ENCODE measurements at regions not wholly inside any gene's neighbourhood (a gene's known extent, or its start where the extent isn't known, plus 50 kb on each side); places are given as distances from the start of the nearest gene placed in this dataset.

DNA sequence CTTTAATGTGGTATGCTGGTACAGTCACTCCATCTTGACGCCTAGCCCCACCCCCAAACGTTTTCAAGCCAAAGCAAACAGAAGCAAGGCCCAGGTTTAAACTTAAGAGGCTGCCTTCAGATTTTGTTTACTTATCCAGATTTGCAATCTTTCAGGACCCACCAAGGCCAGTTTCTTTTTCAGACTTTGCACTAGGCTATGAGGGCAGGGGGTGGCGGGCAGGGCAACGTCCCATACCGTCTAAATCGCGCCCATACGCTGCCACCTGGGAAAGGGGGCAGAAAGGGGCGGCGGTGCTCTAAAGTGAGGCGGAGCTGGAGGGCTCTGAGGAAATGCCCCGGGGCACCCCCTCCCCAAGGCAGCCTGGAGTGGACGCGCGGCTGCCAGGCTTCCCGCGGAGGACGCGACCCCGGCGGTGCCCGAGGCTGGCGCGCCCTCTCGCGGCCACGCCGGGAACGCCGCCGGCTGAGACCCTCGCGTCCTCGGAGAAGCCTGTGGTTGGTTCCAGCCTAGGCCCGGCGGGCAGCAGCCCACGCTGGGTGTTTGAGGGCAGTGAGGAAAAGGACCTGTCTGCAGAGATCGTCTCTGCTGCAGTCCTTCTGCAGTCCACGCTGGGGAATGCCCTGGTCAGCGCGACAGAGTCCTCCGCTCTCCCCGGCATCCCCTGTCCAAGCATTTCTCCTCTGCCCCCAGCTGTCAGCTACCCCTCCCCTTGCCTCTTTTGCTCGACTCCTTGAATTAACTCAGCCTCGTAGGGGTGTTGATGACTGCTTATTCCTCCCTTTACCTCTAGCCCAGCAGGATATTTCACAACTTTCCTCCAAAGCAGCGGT lies 93.7 kb upstream of the PRNP start:
- Mint-ChIP-seq H3K4me3 (peak overlapping the region; percentile 33), H3K4me1 (peaks cover 5% of the 10 kb centered on the region), H3K36me3 (ENCODE audit: low read depth) (no peaks in the 10 kb centered on the region), H3K9me3 (no peaks in the 10 kb centered on the region), H3K27me3 (peaks cover 26% of the 10 kb centered on the region), H3K27ac (no peak overlapping the region)
- ChIA-PET CTCF (interaction anchor here (0.6 to 1.5 kb wide), 6 partner anchors 10 to 491 kb away, joined by 3 to 5 read pairs (median 4); no protein-coding TSS in a partner anchor), POLR2A (no interaction called here)
- peak; percentile 57 for DNase-seq

DNA sequence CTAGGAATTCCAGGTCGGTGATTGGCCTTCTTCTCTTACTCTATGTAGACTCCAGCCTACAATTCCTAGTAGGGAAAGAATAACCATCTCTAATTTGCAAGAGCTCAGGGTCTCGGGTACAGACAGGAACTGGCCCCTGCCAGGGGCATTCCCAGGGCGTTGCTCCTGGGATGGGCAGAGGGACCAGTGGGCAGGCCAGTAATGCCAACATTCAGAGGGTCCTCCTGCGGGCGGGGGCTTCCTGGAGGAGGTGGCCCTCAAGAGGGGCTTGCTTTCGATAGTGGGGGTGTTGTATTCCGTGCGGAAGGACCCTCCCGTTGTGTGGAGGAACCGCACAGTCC lies 94.3 kb upstream of the PRNP start:
- Mint-ChIP-seq H3K27me3 (peaks cover 21% of the 10 kb centered on the region), H3K36me3 (ENCODE audit: low read depth) (no peaks in the 10 kb centered on the region), H3K9me3 (no peaks in the 10 kb centered on the region), H3K27ac (no peak overlapping the region), H3K4me3 (no peak overlapping the region), H3K4me1 (peaks cover 5% of the 10 kb centered on the region)
- no peak for DNase-seq
- ChIA-PET CTCF (interaction anchor here (0.7 to 1.5 kb wide), 3 partner anchors 145 to 483 kb away, joined by 3 to 5 read pairs (median 4); no protein-coding TSS in a partner anchor), POLR2A (no interaction called here)

DNA sequence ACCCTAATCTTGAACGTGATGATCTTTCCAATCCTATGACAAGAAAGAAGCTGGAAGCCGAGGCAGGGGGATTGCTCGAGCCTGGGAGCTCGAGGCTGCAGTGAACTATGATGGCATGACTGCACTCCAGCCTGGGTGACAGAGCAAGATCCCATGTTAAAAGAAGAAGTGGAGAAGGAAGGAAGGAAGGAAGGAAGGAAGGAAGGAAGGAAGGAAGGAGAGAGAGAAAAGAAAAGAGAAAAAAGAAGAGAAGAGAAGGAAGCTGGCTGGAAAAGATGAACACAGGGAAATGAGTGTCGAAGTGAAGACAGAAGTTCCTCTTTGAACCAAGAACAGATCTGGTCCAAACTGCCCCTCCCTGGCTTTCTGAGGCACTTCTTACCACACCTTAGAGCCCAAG lies 100.5 kb upstream of the PRNP start:
- no peaks in the 10 kb centered on the region for H3K4me1 Mint-ChIP-seq
- ChIA-PET POLR2A (no interaction called here), CTCF (no interaction called here)
- no peaks in the 10 kb centered on the region for H3K36me3 Mint-ChIP-seq (ENCODE audit: low read depth)
- DNase-seq = no peak
- H3K9me3 Mint-ChIP-seq = no peaks in the 10 kb centered on the region
- H3K27me3 Mint-ChIP-seq = peaks cover 29% of the 10 kb centered on the region
- no peak overlapping the region for H3K4me3 Mint-ChIP-seq
- H3K27ac Mint-ChIP-seq = no peak overlapping the region

DNA sequence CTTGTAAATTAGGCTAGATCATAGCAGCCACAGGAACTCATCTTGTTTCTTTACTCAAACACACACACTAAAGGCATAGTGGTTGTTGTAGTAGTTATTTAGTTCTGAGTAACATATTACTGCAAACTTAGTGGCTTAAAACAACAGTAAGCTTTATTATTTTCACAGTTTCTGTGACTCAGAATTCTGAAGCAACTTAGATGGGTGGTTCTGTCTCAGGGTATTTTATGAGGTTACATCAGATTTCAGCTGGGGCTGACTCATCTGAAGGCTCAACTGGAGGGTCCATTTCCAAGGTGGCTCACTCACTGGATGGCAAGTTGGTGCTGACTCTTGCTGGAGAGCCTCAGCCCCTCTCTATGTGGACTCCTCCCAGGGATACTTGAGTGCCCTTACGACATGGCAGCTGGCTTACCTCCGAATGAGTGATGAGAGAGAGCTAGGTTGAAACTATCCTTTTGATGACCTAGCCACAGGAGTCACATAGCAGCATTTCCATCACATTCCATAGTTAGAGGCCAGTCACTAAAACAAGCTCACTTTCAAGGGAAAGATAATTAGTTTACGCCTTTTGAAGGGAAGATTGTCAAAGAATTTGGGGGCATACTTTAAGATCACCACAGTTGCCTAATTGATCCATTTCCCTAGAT lies 101.0 kb upstream of the PRNP start:
- Mint-ChIP-seq H3K27ac (no peak overlapping the region), H3K36me3 (ENCODE audit: low read depth) (no peaks in the 10 kb centered on the region)
- POLR2A ChIA-PET = no interaction called here

DNA sequence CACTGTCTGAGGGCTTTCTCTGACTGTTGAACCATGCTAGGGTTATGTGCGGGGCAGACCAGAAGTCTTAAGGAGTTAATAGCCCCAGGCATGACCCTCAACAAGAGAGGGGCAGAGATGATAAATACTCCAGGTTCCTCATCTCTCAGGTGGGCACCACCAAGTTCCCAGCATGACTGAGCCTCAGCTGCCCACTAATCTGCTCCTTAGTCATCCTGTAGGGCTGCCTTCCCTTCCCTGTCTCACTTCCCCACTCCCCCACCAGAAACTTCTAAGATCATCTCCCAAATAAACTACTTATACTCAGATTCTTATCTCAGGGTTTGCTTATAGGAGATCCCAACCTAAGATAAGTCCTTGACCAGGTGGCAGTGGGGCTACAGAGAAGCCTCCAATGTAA lies 101.7 kb upstream of the PRNP start:
- Mint-ChIP-seq H3K27ac (no peak overlapping the region), H3K36me3 (ENCODE audit: low read depth) (no peaks in the 10 kb centered on the region), H3K4me3 (no peak overlapping the region), H3K4me1 (no peaks in the 10 kb centered on the region), H3K27me3 (peaks cover 31% of the 10 kb centered on the region), H3K9me3 (no peaks in the 10 kb centered on the region)
- no peak for DNase-seq
- ChIA-PET POLR2A (no interaction called here), CTCF (no interaction called here)

More for the DNA sequence above, 101.0 kb upstream of the PRNP start:
- CTCF ChIA-PET = no interaction called here
- H3K9me3 Mint-ChIP-seq = no peaks in the 10 kb centered on the region
- DNase-seq = no peak
- no peaks in the 10 kb centered on the region for H3K4me1 Mint-ChIP-seq
- no peak overlapping the region for H3K4me3 Mint-ChIP-seq
- peaks cover 28% of the 10 kb centered on the region for H3K27me3 Mint-ChIP-seq

GRCh38 chr20:4581838-4582237 lies 104.4 kb upstream of the PRNP start:
- H3K36me3 Mint-ChIP-seq (ENCODE audit: low read depth) = no peaks in the 10 kb centered on the region
- H3K4me3 Mint-ChIP-seq = no peak overlapping the region
- CTCF ChIA-PET = no interaction called here
- no peaks in the 10 kb centered on the region for H3K4me1 Mint-ChIP-seq
- peaks cover 47% of the 10 kb centered on the region for H3K27me3 Mint-ChIP-seq
- POLR2A ChIA-PET = no interaction called here
- no peak for DNase-seq
- H3K27ac Mint-ChIP-seq = no peak overlapping the region
- no peaks in the 10 kb centered on the region for H3K9me3 Mint-ChIP-seq

GRCh38 chr20:4578375-4578774 lies 107.9 kb upstream of the PRNP start:
- Mint-ChIP-seq H3K4me1 (peaks cover 2% of the 10 kb centered on the region), H3K4me3 (no peak overlapping the region), H3K27me3 (peaks cover 52% of the 10 kb centered on the region), H3K9me3 (no peaks in the 10 kb centered on the region), H3K27ac (no peak overlapping the region), H3K36me3 (ENCODE audit: low read depth) (no peaks in the 10 kb centered on the region)
- DNase-seq = no peak
- POLR2A ChIA-PET = no interaction called here
- CTCF ChIA-PET = no interaction called here

DNA sequence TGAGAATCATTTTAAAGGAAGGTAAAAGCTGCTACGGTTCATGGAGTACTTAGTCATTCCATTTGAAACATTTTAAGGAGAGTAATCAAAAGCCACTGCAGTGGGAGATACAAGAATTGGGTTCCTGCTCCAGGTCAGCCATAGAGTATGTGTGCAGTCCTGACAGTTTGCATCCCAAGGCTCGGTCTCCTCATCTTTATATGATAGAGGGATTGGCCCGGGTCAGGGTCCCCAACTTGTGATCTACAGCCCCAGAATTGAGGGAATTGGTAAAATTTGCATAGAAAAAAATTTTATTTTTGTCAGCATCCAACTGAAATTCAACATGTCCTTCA lies 111.9 kb upstream of the PRNP start:
- POLR2A ChIA-PET = no interaction called here
- no peak overlapping the region for H3K4me3 Mint-ChIP-seq
- CTCF ChIA-PET = no interaction called here
- no peaks in the 10 kb centered on the region for H3K9me3 Mint-ChIP-seq
- peaks cover 2% of the 10 kb centered on the region for H3K4me1 Mint-ChIP-seq
- peaks cover 41% of the 10 kb centered on the region for H3K27me3 Mint-ChIP-seq
- no peaks in the 10 kb centered on the region for H3K36me3 Mint-ChIP-seq (ENCODE audit: low read depth)
- DNase-seq = no peak
- H3K27ac Mint-ChIP-seq = no peak overlapping the region

DNA sequence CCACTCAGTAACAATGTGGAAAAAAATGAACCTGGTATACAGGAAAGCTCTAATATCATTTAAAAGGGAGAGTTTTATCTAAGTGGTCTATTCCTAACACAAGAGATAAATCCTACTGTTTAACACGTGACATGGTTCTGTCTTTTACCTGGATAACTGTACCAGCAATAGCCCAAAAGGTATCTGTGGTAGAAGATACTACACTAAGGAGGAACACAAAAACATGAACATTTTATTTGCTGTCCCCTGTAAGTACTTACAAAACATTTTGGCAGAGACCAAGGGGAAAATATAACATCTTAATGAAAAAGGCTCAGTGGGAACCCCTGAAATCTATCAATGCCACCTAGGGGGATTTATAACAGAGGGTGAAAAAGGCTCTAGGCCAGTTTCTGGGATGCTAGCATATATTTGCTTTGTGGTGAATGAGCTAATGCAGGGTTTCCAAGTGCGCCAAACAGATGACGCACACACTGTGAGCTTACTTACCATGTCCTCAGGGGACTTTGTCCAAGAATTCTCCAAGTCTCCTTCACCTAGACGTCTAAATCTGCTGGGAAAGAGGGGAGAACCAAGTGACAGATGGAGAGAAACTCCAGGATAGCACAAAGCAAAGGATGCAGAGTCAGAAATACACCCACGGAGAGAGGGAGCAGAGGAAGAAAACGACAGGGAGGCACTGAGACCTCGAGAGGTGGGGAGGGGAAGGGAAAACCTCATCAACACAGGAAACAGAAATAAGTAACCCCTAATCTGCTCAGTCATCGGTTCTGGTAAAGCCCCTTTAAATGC lies 112.5 kb upstream of the PRNP start:
- CTCF ChIA-PET = no interaction called here
- Mint-ChIP-seq H3K4me1 (peaks cover 2% of the 10 kb centered on the region), H3K27ac (no peak overlapping the region), H3K36me3 (ENCODE audit: low read depth) (no peaks in the 10 kb centered on the region), H3K4me3 (no peak overlapping the region), H3K9me3 (no peaks in the 10 kb centered on the region), H3K27me3 (peaks cover 39% of the 10 kb centered on the region)
- no peak for DNase-seq
- POLR2A ChIA-PET = no interaction called here

GRCh38 chr20:4571759-4572531 lies 114.3 kb upstream of the PRNP start:
- no peak overlapping the region for H3K4me3 Mint-ChIP-seq
- H3K4me1 Mint-ChIP-seq = peaks cover 2% of the 10 kb centered on the region
- H3K9me3 Mint-ChIP-seq = no peaks in the 10 kb centered on the region
- no peaks in the 10 kb centered on the region for H3K36me3 Mint-ChIP-seq (ENCODE audit: low read depth)
- POLR2A ChIA-PET = no interaction called here
- peaks cover 25% of the 10 kb centered on the region for H3K27me3 Mint-ChIP-seq
- H3K27ac Mint-ChIP-seq = no peak overlapping the region
- CTCF ChIA-PET = no interaction called here
- no peak for DNase-seq

GRCh38 chr20:4569865-4570264 lies 116.4 kb upstream of the PRNP start:
- Mint-ChIP-seq H3K27me3 (peaks cover 18% of the 10 kb centered on the region), H3K4me1 (peaks cover 2% of the 10 kb centered on the region), H3K36me3 (ENCODE audit: low read depth) (no peaks in the 10 kb centered on the region), H3K27ac (no peak overlapping the region), H3K4me3 (no peak overlapping the region), H3K9me3 (no peaks in the 10 kb centered on the region)
- POLR2A ChIA-PET = no interaction called here
- DNase-seq = no peak
- CTCF ChIA-PET = no interaction called here

DNA sequence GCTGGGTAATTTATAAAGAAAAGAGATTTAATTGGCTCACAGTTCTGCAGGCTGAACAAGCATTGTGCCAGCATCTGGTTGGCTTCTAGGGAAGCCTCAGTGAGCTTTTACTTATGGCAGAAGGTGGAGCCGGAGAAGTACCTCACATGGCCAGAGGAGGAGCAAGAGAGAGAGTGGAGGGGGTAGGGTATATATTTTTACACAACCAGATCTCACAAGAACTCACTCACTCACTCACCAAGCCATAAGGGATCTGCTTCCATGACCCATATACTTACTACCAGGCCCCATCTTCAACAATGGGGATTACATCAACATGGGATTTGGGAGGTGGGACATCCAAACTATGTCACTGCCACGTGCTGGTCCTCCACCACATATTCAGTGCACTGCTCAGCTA lies 117.2 kb upstream of the PRNP start:
- peaks cover 24% of the 10 kb centered on the region for H3K27me3 Mint-ChIP-seq
- ChIA-PET POLR2A (no interaction called here), CTCF (interaction anchor here (1.0 kb wide), 1 partner anchor 8 kb away, joined by 3 read pairs; no protein-coding TSS in a partner anchor)
- H3K9me3 Mint-ChIP-seq = no peaks in the 10 kb centered on the region
- no peak overlapping the region for H3K4me3 Mint-ChIP-seq
- no peak overlapping the region for H3K27ac Mint-ChIP-seq
- peaks cover 2% of the 10 kb centered on the region for H3K4me1 Mint-ChIP-seq
- no peak for DNase-seq
- H3K36me3 Mint-ChIP-seq (ENCODE audit: low read depth) = no peaks in the 10 kb centered on the region

- no peak overlapping the region for H3K27ac Mint-ChIP-seq
- no peak for DNase-seq
- H3K4me3 Mint-ChIP-seq = no peak overlapping the region
- ChIA-PET CTCF (interaction anchor here (1.0 kb wide), 1 partner anchor 8 kb away, joined by 3 read pairs; no protein-coding TSS in a partner anchor), POLR2A (no interaction called here)
- no peaks in the 10 kb centered on the region for H3K4me1 Mint-ChIP-seq
- peaks cover 26% of the 10 kb centered on the region for H3K27me3 Mint-ChIP-seq
- no peaks in the 10 kb centered on the region for H3K36me3 Mint-ChIP-seq (ENCODE audit: low read depth)
- no peaks in the 10 kb centered on the region for H3K9me3 Mint-ChIP-seq
These were observed 117.8 kb upstream of the PRNP start for GRCh38 chr20:4568361-4568959.

Measured in activated CD4-positive, alpha-beta memory T cell treated with anti-CD3 and anti-CD28 coated beads, Interleukin-2, amount 10 ng/mL, durations not matched to agents 7 days and 5 days (primary cell).